ENCODE measurements at regions not wholly inside any gene's neighbourhood (a gene's known extent, or its start where the extent isn't known, plus 50 kb on each side); places are given as distances from the start of the nearest gene placed in this dataset.

DNA sequence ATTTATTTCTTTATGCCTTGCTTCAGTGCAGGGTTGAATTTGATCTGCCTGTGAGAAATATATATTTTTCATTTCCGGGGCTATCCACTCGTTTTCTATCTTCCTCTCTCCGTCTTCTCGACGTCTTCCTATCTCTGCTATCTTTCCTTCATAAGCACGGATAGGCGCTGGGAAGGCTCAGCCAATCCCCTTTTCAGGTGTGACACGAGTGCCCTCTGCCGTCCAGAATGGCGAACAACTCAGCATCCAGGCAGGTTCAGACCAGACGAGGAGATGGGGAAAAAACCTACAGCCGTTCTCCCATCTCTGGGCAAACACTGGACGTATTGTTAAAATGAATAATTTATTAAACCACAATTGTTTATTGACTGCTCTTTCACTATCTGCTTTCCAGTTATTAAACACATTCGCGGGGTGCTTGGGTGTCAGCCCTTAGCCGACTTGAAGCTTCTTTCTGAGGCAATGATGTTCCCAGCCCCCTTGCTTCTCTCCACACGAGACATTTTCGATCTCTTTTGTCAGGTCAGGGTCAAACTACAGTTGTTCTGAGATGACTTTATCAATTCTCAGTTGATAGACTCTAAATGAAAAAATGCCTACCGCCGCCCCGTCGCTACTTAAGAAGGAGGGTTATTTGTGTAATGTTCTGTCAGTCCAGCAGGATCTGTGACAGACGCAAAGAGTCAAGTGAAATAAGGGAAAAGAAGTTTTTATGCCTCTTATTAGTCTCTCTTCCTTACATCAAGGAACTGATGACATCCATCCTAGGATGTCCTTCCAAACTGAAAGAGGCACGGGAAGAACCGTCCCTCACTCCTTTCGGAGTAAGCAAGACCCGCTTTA lies 96.3 kb upstream of the NOCT start:
- DNase-seq = peak; percentile 21 to 22

DNA sequence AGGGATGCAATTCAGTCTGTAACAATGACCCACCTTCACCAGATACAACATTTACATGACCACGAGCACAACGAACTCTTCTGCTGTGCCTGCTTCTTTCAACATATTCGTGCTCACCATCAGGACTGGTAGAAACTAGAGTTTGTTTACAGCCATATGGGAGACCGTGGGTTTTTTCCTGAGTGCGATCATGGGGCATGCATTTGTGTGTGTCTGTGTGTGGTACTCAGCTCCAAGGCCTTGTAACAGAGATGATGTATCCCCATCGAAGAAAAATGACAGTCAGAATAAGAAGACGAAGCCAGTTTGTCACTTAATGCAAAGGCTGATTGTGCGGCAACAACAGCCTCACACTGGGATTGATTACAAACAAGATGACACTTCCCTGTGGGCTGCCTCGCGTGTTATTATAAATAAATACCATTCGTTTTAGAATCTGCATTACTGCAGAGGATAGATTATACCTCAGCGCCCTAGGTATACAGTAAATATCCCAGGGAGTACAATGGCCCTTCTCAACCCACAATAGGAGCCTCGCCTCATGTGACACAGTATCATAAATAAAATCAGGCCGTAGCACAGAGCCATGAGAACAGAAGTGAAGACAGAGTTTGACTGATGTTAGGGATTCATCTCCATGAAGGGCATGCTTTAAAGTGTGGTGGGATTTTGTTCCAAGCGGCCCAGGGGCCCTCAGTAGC lies 97.3 kb upstream of the NOCT start:
- no peak for DNase-seq

DNA sequence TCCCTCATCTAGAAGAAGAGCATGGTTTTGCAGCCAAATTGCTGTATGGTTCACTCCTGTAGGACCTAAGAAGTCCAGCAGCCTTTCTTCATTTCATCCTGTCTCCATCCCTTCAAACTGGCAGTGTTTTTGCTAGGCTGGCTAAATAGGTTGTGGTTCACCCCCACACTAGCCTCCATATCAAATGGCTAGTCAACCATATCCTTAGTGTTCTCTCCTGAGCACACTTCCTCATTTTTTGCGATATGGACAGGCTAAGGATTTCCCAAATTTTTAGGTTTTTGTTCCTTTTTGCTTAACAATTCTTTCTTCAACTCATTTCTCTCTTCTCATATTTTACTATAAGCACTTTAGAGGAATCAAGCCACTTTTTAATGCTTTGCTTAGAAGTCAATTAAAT lies 98.8 kb upstream of the NOCT start:
- DNase-seq = no peak

DNA sequence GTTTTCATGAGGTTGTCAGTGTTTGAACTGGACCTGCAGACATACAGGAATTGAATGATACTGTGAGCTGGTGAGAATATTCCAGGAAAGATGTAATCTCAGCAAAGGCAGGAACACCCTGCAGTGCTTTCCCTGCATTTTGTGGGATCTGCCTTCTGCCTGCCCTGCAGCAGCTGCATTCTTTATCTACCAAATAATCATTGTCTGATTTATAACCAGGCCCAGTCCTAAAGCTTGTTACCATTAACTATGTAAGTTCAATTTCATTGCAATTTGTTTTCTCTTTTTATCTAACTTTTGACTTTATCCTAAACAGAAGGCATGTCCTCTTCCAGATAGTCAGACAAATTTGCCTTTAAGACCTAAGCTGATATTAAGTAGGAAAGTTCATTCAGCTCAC lies 99.8 kb upstream of the NOCT start:
- DNase-seq = no peak

DNA sequence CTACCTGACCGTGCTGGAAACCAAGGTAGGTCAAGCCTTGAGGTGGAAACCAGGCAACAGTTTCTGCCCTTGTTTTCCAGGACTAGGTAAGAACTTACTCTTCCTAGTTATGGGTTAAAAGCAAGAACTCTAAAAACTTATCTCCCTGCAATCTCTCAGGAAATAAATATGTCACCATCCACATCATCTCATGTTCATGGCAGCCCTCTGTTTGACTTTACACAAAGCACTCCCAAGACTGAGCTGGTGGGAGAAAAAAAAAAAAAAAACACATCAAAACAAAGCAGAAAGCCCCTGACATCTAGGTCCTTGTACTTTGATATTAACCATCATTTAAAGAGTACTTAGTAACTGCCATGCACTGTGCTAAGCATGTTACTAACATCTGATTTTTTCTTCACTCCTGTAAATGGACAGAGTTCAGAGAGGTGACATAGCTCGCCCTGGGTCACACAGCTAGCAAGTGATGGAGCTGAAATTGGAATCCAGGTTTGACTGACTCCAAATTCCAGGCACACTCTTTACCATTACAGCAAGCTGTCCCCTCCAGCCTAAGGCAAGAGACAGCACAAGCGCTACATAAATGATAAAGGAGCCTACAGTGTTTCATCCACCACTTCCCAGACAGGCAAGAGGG lies 102.8 kb upstream of the NOCT start:
- no peak for DNase-seq

DNA sequence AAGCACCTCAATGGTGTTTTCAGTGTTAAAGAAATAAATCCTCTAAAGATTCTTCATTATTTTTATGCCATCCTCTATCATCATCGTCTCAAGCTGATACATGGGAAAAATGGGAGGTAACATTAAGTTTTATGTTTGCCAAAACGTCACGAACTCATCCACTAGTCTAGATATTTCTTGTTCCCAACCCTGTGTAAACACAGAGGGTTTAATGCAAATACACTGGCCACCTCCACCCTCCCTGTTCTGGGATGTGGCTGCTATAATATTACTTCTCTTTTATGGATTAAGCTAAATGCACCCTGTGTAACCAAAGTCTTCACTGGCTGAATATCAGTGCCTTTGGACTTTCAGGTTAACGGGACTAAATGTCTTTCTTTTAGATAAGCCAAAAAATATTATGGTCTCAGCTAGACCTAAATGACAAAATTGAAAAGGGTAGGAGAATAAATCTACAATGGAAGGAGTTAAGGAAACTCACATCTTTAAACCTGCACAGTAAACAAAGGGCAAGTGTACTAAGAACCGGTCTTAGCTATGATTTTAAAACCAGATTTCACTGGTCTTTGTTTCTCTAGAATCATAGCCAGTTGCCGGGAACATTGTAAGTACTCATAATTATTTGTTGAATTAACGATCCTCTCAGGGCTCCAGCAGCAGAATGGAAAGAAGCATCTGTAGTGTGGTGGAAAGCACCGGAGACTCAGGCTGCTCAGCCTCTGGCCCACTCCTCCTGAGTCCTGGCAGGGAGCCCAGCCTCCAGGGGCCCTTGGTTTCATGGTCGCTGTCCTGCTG lies 103.5 kb upstream of the NOCT start:
- no peak for DNase-seq

DNA sequence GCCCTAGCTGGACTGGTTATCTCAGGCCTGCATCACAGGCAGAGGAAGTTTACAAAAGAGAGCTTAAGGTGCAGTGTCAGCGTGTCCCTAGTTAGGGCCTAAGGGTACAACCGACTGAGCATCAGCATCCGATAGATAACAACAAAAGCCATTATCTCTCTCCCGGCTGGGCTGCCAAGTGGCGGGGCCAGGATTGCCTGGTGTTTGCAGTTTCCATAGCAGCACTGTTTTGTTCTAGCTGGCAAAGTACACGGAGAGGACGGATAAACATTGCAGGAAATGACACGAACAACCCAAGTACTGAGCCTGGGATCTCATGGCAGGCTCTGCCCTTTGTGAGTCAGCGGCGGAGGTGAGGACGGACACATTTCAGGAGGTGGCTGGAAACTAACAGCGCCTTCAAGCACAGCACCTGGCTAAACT lies 104.7 kb upstream of the NOCT start:
- no peak for DNase-seq

DNA sequence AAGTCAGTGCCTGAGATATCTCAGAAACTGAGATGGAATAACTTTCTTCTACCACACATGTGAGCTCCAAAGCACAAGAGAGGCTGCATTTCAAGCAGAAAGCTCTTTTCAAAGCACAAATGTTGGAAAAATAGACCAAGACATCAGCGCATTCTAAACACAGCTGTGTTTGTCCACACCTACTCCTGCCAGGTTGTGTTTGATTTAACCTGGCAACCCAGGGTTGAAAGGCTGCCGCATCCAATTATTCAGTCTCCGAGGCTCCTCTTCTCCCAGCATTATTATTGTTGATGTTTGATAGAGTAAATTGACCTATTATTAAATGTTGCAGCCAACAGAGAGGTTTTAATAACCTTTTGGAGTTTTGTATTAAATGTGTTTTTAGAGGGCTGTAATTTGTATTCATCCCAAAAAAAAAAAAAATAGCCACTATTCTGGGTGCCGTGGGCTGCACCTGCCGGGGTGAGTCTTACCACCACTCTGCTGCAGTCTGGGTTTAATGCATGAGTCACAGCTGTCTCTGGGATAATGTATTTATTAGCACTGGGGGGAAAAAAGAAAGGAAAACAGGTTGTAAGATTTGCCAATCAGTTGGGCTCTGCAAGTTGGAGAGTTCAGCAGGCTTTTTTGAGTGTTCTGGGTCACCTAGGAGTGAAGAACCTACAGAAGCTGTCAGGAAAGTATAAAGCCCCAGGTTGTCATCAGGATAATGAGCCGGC lies 105.2 kb upstream of the NOCT start:
- DNase-seq = no peak

DNA sequence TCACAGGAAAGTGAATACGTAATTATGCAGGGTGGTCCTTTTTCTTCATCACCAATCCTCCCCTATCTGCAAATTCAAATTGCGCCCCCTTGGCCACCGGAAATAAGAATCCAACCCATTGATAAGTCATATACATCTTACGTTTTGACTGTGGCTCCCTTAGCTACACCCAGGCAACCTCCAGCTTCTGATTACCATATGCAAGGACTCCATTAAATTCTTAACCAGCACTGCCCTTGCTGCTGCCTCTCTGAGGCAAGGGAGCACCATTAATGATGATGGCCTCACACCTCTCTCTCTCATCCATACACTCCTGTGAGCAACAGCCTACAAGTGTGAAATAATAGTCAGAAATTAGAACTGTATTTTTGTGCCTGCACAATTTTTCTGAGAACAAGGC lies 106.0 kb upstream of the NOCT start:
- DNase-seq = no peak

DNA sequence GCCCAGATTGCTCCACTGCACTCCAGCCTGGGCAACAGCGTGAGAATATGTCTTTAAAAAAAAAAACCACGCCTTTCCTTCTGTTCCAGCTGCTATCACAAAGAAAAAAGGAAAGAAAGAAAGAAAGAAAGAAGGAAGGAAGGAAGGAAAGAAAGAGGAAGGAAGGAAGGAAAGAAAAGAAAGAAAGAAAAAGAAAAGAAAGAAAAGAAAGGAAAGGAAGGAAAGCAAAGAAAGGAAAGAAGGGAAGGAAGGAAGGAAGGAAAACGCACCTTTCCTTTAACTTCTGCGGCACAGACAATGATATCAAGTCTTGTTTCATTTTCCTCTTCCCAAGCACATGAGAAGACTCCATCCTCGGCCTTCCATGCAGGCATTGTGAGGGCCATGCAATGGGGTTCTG lies 107.4 kb upstream of the NOCT start:
- DNase-seq = no peak

DNA sequence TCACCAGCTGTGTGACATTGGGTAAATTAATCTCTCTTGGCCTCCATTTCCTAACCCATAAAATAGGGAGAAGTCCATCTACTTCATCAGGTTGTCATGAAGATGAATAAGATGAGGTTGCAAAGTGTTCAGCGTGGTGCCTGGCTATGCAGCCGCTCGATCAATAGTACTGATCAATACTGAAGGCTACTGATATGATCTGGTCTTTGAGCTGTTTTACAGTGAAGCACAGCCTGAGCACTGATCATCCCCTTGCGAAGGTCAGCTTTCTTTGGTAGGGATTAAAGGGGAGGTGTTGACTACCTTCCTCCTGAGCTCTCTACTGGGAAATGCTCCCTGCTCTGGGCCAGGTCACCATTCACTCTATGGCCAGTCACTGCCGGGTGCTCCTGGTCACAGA lies 108.4 kb upstream of the NOCT start:
- DNase-seq = no peak

DNA sequence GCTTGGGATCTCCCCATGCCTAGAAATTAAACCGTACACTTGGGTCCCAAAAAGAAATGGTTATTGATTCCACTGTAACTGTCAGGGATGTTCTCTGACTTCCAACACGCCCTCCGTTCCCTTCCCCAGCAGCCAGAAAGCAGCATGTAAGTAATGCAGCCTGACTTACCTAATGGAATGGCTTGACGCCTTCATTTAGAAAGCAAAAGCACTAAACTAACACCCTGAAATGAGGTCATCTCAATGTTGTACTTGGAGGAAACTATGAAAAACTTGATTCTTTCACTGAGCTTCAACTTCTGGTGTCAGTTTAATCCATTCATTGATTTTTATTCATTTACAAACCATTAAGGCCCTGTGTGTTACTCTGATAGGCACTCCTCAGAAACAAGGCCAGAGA lies 110.8 kb upstream of the NOCT start:
- DNase-seq = no peak

DNA sequence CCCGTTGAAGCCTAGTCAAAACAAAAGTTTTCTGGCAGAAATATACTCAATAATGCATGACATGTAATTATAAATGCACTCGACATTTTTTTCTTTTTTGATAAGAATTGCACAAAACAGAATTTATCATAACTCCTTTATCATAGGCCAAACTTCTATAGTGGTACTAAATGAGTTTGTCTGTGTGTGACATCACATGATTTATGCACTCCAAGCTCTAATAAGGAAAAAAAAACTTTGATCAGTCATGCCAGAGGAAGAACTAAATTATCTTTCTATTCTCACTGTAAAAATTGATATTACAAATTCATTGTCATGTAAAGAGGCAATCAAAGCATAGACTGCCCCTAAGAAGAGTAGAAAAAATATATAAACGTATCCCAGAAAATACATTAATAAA lies 112.4 kb upstream of the NOCT start:
- no peak for DNase-seq

DNA sequence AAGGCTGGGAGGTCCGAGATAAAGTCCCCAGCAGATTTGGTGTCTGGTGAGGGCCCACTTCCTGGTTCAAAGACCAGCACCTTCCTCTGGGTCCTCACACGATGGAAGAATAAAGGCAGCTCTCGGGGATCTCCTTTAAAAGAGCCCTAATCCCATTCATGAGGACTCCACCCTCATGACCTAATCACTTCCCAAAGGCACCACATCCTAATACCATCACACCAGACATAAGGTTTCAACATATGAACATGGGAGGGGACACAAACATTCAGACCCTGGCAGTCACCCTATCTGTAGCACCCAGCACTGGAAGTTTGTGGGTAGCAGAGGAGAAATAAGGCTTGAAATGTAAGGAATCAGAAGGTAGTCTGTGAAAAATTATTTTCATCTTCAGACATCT lies 112.9 kb upstream of the NOCT start:
- no peak for DNase-seq

DNA sequence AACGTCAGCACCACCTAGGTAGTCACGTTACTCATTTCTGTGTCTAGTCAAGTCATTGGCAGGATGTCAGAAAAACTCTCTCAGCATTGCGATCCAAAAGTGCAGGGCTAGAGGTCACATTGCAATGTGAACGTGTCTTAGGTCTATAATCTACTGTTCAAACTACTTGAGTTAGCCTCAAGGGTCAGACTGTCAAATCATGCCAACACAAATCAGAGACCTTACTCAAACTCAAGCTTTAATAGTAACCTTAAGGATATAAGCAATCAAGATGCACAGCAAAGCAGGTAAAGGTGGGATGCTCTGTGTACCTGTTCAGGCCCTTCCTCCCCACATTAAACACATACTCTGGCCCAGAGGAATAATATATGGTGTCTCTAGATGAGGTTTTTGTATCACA lies 114.4 kb upstream of the NOCT start:
- DNase-seq = no peak

DNA sequence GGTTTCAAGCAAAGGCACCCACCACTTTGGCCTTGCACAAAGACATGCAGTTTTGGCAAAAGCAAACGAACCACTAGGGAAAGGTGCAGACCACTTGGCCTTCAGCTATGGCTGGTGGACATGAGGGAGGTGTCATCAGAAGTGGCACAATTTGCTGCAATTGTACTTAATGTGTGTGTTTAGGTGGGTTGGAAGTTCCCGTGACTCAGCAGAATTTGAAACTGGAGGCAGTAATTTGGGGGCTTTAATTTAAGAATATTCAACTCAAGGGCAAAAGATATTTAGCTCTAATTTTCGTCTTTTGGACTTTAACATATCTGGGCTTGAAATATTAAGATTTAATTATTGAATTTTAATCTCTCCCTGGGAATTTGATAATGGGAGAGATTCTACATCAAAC lies 115.6 kb upstream of the NOCT start:
- no peak for DNase-seq

DNA sequence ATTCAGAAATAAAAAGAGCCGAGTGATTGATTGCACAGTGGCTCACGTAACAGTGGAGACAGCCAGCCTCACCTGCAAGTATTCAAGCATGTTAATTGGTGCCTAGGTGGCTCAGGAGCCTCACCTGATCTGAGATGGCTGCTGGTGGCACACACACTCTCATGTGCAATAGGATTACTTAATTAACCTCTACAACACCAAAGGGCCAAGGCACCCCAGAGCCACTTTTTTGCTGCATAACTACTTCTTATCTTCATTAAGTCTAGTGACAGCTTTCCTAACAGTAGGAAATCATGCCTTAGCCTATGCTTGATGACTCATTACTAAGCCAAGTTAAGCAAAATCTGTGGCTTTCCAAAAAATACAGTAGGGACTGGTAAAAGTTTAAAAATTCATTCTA lies 117.3 kb upstream of the NOCT start:
- no peak for DNase-seq

DNA sequence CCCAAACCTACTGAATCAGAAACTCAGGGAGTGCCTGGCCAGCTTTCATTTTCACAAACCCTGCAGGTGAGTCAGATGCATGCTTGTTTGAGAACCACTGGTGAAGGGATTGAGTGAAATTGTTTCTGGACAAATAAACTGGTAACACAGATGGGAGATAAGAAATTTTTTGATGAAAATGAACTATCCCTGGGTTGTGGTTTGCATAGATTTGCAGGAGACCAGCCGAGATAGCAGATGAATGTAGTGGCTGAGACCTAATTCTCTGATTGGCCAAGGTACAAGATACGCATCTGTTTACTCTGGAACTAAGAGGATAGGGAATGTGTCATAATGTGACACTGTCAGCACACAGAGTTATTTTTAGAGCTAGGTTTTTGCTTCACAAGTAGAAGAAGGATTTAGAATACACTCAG lies 117.8 kb upstream of the NOCT start:
- no peak for DNase-seq

DNA sequence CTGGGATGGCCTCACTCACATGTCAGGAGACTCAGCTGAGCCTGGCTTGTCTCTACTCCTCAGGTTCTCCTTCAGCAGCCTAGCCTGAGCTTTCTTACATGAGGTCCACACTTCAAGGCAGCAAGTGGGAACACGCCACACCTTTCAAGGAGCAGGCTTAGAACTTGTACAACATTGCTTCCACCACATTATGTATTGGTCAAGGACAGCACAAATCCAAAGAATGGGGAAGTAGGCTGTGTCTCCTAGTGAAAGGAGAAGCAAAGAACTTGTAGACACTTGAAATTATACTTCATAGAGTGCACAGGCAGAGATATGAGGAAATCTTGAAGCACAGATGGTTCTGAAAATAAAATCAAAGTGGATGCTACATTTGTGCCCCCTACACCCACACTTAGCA lies 120.9 kb upstream of the NOCT start:
- DNase-seq = peak; percentile 2 to 31

DNA sequence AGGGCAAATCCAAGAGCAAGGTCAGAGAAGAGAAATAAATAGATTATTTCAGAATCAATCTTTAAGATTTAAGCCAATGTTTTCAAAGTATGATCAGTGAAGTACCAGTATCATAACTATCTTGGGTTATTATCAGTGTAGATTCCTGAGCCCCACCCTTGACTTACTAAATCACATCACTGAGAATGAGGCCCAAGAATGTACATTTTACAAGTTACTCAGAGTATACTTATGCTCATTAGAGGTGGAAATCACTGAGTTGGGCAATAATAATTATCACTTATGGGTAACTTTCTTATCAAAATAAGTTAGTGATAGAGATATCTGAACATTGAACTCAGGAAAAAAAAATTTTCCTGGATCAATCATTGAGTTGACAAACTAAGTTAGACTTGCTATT lies 121.6 kb upstream of the NOCT start:
- no peak for DNase-seq

DNA sequence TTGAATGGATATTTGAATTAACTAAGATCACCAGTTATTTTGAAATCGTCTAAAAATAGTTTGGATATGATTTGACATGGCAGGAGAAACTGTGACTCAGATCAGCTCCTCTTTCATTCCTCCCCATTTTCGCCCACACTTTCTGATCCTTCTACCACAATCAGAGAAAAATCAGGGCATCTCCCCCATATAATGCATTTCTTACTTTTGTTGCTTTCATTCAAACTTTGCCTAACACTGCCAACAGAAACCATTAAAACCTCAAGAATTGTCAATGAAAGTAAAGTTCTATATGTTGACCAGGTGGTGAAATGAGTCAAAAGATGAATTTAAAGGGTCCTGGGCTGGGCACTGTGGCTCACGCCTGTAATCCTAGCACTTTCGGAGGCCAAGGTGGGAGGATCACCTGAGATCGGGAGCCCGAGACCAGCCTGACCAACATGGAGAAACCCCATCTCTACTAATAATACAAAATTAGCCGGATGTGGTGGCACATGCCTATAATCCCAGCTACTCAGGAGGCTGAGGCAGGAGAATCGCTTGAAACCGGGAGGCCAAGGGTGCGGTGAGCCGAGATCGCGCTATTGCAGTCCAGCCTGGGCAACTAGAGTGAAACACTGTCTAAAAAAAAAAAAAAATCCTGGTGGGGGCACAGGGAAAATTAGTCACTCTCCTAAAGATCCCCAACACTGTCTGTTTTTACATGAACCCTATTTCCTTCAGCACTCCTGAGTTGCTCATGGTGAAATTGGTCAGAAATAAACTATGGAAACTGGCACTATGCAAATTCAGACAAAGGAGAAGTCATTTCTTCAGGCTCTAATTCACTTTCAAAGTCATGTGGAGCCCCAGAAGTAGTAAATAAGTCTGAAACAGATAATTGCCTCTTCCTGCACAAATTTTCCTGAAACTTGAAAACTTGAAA lies 122.8 kb upstream of the NOCT start:
- DNase-seq = no peak

DNA sequence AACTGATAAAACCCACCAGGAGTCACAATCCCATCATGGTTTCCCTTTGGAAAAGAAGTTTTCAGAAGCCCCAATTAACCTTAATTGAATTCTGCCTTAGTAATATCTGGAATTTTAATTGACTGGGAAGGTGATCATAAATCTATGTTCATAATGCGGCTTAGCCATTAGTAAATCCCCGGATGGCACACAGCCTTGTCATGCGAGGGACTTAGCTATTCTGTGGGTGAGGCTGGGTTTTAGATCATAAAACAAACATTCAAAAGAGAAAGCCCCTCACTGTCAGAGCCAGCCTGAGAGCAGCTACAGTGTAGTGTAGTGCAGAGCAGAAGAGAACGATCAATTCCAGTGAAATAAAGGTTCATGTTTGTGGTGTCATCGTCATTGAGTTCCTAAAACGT lies 124.0 kb upstream of the NOCT start:
- no peak for DNase-seq

Measured in AML-193 (cell line).